GM12891 (cell line): ENCODE measurements at regions not wholly inside any gene's neighbourhood (a gene's known extent, or its start where the extent isn't known, plus 50 kb on each side); places are given as distances from the start of the nearest gene placed in this dataset.

ENCODE experiments used
- POLR2A ChIP-seq: IDR thresholded peaks from 2 replicates; pipeline ENCODE4 v1.6.1; 2011; ENCODE audit warnings: low read depth, low read length, control low read depth
- POLR2AphosphoS5 ChIP-seq: IDR thresholded peaks from 2 replicates; pipeline ENCODE4 v1.6.1; 2011; ENCODE audit warnings: low read depth, low read length, control low read depth
- TAF1 ChIP-seq: IDR thresholded peaks from 2 replicates; pipeline ENCODE4 v1.6.1; 2011; ENCODE audit warnings: low read depth, low read length, control low read depth

GRCh38 chr14:29461101-29461500, 466.5 kb downstream of the PRKD1 start:
- TF ChIP-seq POLR2AphosphoS5 (no peak), POLR2A (no peak), TAF1 (no peak)
